Stimulated activated CD4-positive, alpha-beta T cell treated with anti-CD3 and anti-CD28 coated beads, Interleukin-12 subunit alpha, Interleukin-12 subunit beta, amount 100 ng/mL, for 24 hours (primary cell): ENCODE measurements at regions not wholly inside any gene's neighbourhood (a gene's known extent, or its start where the extent isn't known, plus 50 kb on each side); places are given as distances from the start of the nearest gene placed in this dataset.

ENCODE experiments used
- DNase-seq, 2 experiments: peaks; one replicate each; pipeline ENCODE4 v3.0.0-alpha.2; 2020; ENCODE audit warnings: low read depth in 2 of 2

DNA sequence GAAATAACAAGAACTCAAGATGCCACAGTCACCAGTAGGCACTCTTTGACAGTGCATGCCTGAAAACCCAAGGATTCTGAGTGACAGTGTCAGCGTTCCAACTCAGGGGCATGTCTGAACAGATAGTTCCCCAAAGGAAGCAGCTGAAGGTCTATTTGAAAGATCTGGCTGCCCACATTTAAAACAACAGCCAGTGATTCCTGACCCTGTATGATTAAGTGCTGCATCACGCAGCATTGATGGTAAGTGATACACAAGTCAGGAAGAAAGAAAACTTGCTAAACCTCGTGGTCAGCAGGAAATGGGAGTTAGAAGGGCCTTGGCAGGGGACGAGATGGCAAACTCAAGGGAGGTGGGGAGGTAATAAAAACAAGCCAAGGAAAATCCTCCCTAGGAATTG lies 1013.1 kb downstream of the TYW1 start:
- no peak for DNase-seq

DNA sequence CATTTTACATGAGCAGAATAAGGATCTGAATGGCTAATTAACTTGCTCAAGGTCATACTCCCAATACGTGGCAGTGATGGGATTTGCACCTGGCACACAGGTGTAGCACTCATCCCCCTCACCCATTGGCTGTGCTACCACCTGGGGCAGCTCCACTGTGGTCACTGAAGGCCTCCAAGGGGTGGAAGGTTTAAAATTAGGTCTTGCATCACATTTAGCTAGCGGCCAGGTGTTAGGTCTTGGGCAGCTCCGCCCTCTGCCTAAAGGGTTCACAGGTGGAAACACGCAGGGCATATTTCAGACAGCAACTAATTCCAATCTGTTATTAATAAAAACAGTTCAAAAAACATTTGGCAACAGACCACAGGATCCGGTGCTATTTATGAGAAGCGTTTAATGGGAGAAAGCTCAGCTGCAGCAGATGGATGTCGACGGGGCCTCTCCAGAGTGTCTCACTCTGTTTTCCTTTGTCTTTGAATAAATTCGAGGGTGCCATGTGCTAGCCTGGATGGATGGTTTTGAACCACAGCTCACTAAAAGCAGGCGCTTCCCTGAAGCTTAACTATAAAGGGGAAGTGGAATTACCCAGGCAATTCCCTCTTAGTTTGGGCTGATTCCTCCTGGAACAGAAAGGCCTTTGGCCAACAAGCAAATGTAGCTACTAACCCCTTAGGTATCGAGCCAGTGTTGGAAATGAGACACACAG lies 1017.6 kb downstream of the TYW1 start:
- no peak for DNase-seq

- no peak for DNase-seq
Observed at GRCh38 chr7:68015122-68015977, 1018.7 kb downstream of the TYW1 start.

- DNase-seq = no peak
Observed at GRCh38 chr7:68015978-68016532, 1019.4 kb downstream of the TYW1 start.

- DNase-seq = no peak
Observed at GRCh38 chr7:68020102-68020501, 1023.5 kb downstream of the TYW1 start.

- no peak for DNase-seq
Observed at GRCh38 chr7:68025369-68025768, 1028.7 kb downstream of the TYW1 start.

DNA sequence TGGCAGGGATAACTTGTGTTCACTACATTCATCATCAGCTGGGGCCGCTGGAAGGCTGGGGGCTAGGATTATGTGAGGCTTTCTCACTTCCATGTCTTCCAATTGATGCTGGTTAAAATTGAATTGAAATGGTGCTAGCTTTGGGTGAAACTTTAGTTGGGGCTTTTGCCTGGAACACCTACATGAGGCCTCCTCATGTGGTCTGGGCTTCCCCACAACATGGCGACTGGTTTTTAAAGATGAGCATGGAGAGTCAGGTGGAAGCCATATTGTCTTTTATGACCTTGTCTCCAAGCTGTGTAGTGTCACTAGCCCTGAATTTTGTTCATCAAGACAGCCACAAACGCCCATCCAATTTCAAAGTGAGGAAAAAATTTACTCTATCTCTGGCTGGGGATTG lies 1033.9 kb downstream of the TYW1 start:
- no peak for DNase-seq

DNA sequence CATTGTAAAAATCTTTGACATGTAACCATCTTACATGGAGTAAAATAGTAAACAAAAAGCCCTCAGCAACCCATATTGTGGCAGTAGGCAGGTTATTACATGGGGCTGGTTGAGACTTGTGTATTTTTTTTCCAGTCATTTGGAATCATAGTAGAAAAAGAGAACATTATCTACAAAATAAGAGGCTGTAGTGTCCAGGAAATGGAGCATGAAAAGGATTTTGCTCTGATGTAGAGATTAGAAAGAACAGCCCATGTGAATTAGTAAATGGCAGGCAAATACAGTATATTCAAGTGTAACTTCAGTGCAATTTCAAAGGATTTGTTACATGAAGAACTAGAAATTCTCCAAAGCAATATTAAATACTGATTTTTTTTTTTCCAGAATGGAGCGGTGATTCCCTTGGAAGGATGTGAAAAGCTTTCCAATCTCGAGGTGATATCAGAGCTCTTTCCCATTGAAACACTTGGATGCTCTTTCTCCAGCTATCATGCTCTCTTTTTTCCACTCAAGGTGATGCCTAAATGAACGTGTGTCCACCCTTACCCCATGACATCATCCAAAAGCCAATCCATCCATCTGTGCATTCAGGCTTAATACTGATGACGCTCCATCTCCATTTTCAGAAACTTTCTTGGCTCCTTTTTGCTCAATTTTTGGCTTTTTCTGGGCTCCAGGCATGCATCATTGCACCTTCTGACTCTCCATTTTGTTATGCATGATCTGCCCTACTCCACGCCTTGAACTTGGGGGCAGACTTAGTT lies 1034.7 kb downstream of the TYW1 start:
- no peak for DNase-seq

DNA sequence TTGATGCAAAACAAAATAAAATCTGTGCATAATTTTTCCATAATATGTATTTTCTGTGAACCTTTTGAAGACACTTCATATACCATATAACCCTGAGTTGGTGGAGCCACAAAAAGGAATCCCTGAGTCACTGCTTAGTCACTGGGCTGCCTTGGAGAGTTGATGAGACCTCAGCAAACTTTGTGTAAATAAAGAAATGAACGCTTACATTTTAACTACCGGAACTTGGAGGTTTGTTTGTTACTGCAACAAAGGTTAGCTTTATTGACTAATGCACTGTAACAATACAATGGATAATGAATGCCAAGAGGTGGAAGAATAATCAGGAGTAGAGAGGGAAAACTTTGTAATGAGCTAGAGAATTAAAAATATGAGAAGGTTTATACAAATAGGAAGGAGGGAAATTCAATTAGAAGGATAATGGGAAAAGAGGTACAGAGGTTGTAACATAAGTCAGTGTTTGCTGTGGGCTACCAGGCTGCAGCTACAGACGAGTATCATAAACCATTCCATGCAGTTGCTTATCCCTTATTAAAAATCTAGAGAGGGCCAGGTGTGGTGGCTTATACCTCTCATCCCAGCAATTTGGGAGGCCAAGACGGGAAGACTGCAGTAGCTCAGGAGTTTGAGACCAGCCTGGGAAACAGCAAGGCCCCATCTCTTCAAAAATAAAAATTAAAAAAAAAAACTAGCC lies 1042.1 kb downstream of the TYW1 start:
- no peak for DNase-seq

GRCh38 chr7:68041554-68041953 lies 1044.9 kb downstream of the TYW1 start:
- no peak for DNase-seq

GRCh38 chr7:68043546-68043945 lies 1046.9 kb downstream of the TYW1 start:
- DNase-seq = no peak

DNA sequence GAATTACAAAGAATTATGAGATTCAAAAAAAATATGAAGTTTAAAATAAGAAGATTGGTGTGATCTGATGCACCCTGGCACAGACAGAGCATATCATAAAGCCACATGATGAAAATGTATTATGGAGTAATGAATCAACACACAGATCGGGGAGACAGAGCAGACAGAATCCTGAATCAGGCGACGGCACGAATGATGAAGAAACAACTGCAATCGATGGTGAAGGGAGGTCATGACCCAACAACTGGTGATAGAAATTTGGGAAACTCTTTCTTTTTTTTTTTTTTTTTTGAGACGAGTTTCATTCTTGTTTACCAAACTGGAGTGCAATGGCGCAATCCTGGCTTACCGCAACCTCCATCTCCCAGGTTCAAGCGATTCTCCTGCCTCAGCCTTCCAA lies 1054.0 kb downstream of the TYW1 start:
- no peak for DNase-seq

DNA sequence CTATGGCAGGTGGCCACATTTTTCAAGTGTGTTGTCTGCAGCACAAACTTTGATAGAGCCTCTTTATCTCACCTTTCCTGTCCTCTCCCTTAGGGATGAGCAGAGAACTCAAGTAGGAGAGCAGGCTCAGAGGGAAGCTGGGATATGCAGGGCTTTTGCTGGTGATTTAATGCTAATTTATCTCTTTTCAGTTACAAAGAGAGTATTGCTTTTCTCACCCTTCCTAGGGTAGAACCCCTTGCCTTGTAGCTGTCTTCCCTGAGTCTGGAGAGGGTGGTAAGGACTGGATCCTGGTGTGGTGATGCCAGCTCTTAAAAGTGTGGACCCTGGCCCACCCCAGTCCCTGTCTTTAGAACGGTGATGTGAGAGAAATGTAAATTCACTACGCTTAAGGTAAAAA lies 1061.4 kb downstream of the TYW1 start:
- no peak for DNase-seq

GRCh38 chr7:68063171-68063570 lies 1066.5 kb downstream of the TYW1 start:
- DNase-seq = no peak

GRCh38 chr7:68065581-68065980 lies 1068.9 kb downstream of the TYW1 start:
- DNase-seq = no peak

GRCh38 chr7:68067845-68068244 lies 1071.2 kb downstream of the TYW1 start:
- DNase-seq = no peak

DNA sequence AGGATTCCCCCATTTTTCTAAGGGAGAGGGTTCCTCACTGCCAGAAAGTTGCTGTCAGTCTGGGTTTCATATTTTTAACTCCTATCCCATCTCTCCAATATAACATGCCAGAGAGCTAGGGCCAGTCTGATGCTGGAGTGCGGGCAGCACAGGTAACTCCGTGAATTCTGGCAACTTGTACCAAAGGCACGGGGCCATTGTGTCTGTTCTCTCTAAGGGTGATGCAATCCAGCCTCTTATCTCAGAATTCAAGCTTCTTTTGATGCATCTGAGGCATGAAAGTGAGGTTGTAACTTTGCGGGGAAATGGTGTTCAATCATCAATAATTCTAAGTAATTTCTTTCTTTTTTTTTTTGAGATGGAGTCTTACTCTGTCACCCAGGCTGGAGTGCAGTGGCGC lies 1074.4 kb downstream of the TYW1 start:
- no peak for DNase-seq

DNA sequence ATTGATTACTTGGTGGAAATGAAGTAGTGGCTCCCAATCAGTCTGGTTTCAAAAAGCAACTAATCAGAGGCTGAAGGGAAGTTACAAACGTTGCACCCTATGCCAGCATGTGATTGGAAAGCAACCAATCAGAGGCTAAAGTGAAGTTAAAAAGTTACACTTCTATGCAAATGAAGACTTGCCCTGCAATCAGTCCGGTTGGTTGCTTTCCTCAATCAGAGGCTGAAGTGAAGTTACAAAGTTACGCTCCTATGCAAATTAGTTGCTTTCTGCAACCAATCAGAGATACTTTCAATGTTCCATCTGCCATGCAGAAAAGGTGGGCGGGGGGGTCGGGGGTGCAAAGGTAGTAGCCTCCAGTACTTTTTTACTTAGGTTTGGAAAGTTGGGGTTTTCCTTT lies 1077.1 kb downstream of the TYW1 start:
- DNase-seq = no peak

DNA sequence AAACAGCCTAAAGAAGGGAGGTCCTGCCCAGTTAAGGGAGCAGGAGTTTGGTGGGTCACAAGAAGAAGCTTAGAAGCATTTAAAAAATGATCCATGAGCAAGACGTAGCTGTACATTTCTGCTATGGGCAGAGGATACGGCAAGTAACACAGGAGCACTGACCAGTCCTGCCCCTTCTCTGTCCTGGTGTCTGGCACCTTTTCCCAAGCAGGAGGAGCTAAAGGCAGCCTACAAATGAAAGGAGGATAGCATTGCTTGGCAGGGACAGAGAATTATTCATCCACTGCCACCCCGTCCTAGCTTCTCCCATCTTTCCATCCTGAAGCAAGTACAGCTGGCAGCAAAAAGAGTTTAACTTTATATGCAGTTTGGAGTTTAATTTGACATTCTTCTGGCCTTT lies 1077.6 kb downstream of the TYW1 start:
- DNase-seq = no peak

DNA sequence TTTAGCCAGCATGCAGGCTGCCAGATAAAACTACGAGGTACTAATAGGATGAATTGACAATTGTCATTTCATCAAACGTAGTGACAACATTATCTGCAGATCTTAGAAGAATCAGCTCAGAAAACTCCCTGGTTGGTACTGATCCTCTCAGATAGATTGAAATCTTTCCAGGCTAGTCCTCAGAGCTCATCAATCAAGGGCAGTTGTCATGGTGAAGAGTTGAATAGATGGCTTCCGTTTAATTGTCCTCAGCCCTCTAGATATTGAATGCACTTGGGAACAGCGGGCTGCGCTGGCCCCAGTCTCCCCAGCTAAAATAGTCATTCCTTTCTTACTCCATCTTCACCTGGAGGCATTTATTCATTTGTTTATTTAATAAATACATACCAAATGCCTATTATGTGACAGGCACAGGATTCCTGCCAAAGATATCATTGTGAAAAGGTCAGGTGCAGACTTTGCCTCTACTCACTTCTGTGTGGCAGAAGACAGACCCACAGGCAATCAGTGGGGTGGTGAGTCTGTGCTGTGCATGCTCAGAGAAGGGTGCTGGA lies 1081.6 kb downstream of the TYW1 start:
- no peak for DNase-seq
